Spleen (tissue), 7 donors: ENCODE measurements at regions not wholly inside any gene's neighbourhood (a gene's known extent, or its start where the extent isn't known, plus 50 kb on each side); places are given as distances from the start of the nearest gene placed in this dataset.
A peak's percentile ranks its signal among the peaks of the same experiment; 100 is the strongest.

Experiments used
- CTCF ChIP-seq, 11 experiments: fragments of 200-600 bp in 7 of 11; fragments of 450-650 bp in 4 of 11; sonication (generic) in 4 of 11; IDR thresholded peaks in 8 of 11; conservative IDR thresholded peaks in 3 of 11; 1 replicate in 7 of 11; 2 replicates in 4 of 11; pipeline versions ENCODE4 v1.4.0 to v1.8.0; 2016 to 2021; ENCODE audit warnings: antibody characterized with exemption in 11 of 11, inconsistent platforms in 4 of 11, mild to moderate bottlenecking in 1 of 11
- POLR2A ChIP-seq, 3 donors: fragments of 450-650 bp; IDR thresholded peaks; one replicate each; pipeline ENCODE4 v1.5.1; 2017; ENCODE audit warnings: antibody characterized with exemption in 3 of 3, mild to moderate bottlenecking in 1 of 3
- POLR2AphosphoS5 ChIP-seq, 3 donors: sonication (generic); formaldehyde crosslinking; IDR thresholded peaks; one replicate each; pipeline ENCODE4 v1.5.1; 2017; ENCODE audit warnings: antibody characterized with exemption in 3 of 3
- donor health status: DM: no; HTN: no; CAD: no; lungs with moderate emphysema.
- donor health status: DM: no; HTN: no; CAD: no.
- donor health status: DM: no; HTN: no; CAD: no.

GRCh38 chr11:19553683-19554333 lies 158.8 kb upstream of the NAV2 start:
- TF ChIP-seq POLR2AphosphoS5 (IDR thresholded peaks at IDR 0.05) (no peak), CTCF (IDR thresholded peaks at IDR 0.05 in 8 of 11, conservative IDR thresholded peaks at IDR 0.05 in 3 of 11) (peak; percentile 40 to 87 (median 81)), POLR2A (IDR thresholded peaks at IDR 0.05) (no peak)
